C4-2B (cell line): ENCODE measurements at regions not wholly inside any gene's neighbourhood (a gene's known extent, or its start where the extent isn't known, plus 50 kb on each side); places are given as distances from the start of the nearest gene placed in this dataset.

Experiments
- ZFX ChIP-seq: fragments of 450-650 bp; IDR thresholded peaks from 2 replicates; pipeline ENCODE4 v1.6.1; 2017
- TF ChIP-seq, protein P1 (sequence below): fragments of 450-650 bp; conservative IDR thresholded peaks from 2 replicates; pipeline ENCODE4 v1.5.1; 2017; ENCODE audit warnings: mild to moderate bottlenecking

DNA sequence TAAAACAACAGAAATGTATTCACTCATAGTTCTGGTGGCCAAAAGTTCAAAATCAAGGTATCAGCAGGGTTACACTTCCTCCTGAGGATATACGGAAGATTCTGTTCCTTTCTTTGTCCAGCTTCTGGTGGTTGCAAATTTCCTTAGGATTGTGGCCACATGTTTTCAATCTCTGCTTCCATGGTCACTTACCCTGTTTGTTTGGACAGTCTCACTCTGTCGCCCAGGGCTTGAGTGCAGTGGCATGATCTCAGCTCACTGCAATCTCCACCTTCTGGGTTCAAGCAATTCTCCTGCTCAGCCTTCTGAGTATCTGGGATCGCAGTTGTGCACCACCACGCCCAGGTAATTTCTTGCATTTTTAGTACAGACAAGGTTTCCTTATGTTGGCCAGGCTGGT, 534.3 kb downstream of the KCNA4 start:
- TF ChIP-seq, protein P1, sequence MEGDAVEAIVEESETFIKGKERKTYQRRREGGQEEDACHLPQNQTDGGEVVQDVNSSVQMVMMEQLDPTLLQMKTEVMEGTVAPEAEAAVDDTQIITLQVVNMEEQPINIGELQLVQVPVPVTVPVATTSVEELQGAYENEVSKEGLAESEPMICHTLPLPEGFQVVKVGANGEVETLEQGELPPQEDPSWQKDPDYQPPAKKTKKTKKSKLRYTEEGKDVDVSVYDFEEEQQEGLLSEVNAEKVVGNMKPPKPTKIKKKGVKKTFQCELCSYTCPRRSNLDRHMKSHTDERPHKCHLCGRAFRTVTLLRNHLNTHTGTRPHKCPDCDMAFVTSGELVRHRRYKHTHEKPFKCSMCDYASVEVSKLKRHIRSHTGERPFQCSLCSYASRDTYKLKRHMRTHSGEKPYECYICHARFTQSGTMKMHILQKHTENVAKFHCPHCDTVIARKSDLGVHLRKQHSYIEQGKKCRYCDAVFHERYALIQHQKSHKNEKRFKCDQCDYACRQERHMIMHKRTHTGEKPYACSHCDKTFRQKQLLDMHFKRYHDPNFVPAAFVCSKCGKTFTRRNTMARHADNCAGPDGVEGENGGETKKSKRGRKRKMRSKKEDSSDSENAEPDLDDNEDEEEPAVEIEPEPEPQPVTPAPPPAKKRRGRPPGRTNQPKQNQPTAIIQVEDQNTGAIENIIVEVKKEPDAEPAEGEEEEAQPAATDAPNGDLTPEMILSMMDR, result no peak
- TF ChIP-seq ZFX, result no peak
